LNCaP clone FGC (cell line): ENCODE measurements at regions not wholly inside any gene's neighbourhood (a gene's known extent, or its start where the extent isn't known, plus 50 kb on each side); places are given as distances from the start of the nearest gene placed in this dataset.
A peak's percentile ranks its signal among the peaks of the same experiment; 100 is the strongest.

Source experiments
- DNase-seq: peaks from one replicate; pipeline ENCODE4 v3.0.0-alpha.2; 2011; ENCODE audit warnings: low read depth
- H3K4me3 ChIP-seq: 2 replicates; pipeline ENCODE4 v1.5.1; 2011; ENCODE audit warnings: mild to moderate bottlenecking, low read depth, low read length, control low read depth
- CTCF ChIP-seq: IDR thresholded peaks from 2 replicates; pipeline ENCODE4 v1.5.1; 2012; ENCODE audit warnings: mild to moderate bottlenecking; ENCODE audit not compliant: control insufficient read depth, insufficient read depth; ENCODE audit errors: extremely low read depth

GRCh38 chr10:9209105-9209798, 1154.8 kb downstream of the GATA3 start:
- H3K4me3 ChIP-seq = no peak overlapping the region
- peak; percentile 13 for DNase-seq
- TF ChIP-seq CTCF = peak; percentile 86

GRCh38 chr10:9211228-9211627, 1156.7 kb downstream of the GATA3 start:
- no peak for DNase-seq
- peak; percentile 41; the same call in 1 of the 2 replicates for TF ChIP-seq CTCF

GRCh38 chr10:9214618-9215017, 1160.1 kb downstream of the GATA3 start:
- no peak overlapping the region for H3K4me3 ChIP-seq
- no peak for DNase-seq
- no peak for TF ChIP-seq CTCF

More at GRCh38 chr10:9211228-9211627, 1156.7 kb downstream of the GATA3 start:
- H3K4me3 ChIP-seq = no peak overlapping the region

- no peak for TF ChIP-seq CTCF
- no peak overlapping the region for H3K4me3 ChIP-seq
- DNase-seq = no peak
These were observed 1160.6 kb downstream of the GATA3 start for GRCh38 chr10:9215121-9215520.

- H3K4me3 ChIP-seq = no peak overlapping the region
- DNase-seq = no peak
- TF ChIP-seq CTCF = no peak
These were observed 1165.4 kb downstream of the GATA3 start for GRCh38 chr10:9219860-9220259.

- no peak for TF ChIP-seq CTCF
- no peak for DNase-seq
- H3K4me3 ChIP-seq = no peak overlapping the region
These were observed 1168.4 kb downstream of the GATA3 start for GRCh38 chr10:9222917-9223316.
